Natural killer cell (primary cell): ENCODE measurements at regions not wholly inside any gene's neighbourhood (a gene's known extent, or its start where the extent isn't known, plus 50 kb on each side); places are given as distances from the start of the nearest gene placed in this dataset.

Experiments
- ATAC-seq, 3 donors: fragments of 150-1000 bp in 2 of 3; fragments of 200-7000 bp in 1 of 3; cut with Tn5 transposase; 1 replicate in 1 of 3; 2 replicates in 2 of 3; pipeline ENCODE4 v1.10.0; 2021; ENCODE audit warnings: mild to moderate bottlenecking in 2 of 3, moderate library complexity in 2 of 3
- DNase-seq, 2 donors: peaks; one replicate each; pipeline versions ENCODE4 v3.0.0 to v3.0.0-alpha.2; 2013 to 2021; ENCODE audit warnings: mixed read lengths in 1 of 2
- H3K27ac ChIP-seq: one replicate; pipeline ENCODE4 v1.5.1; 2013; ENCODE audit warnings: mild to moderate bottlenecking, low read length
- H3K27me3 ChIP-seq: one replicate; pipeline ENCODE4 v1.6.1; 2013; ENCODE audit warnings: low read length; ENCODE audit not compliant: control insufficient read depth, insufficient read depth
- H3K36me3 ChIP-seq: one replicate; pipeline ENCODE4 v1.6.1; 2013; ENCODE audit warnings: low read length; ENCODE audit not compliant: control insufficient read depth, insufficient read depth
- H3K4me1 ChIP-seq: one replicate; pipeline ENCODE4 v1.6.1; 2013; ENCODE audit warnings: low read length; ENCODE audit not compliant: control insufficient read depth, insufficient read depth
- H3K4me3 ChIP-seq: one replicate; pipeline ENCODE4 v1.5.1; 2013; ENCODE audit warnings: low read length
- H3K9me3 ChIP-seq: one replicate; pipeline ENCODE4 v1.6.1; 2013; ENCODE audit warnings: low read length; ENCODE audit not compliant: control insufficient read depth, insufficient read depth
- H3K27ac Mint-ChIP-seq, 2 donors: one replicate each; pipeline ENCODE4 v1.8.0; 2022; ENCODE audit warnings: mild to moderate bottlenecking in 2 of 2, mixed read lengths in 2 of 2, moderate library complexity in 1 of 2
- H3K27me3 Mint-ChIP-seq, 2 donors: one replicate each; pipeline ENCODE4 v1.8.0; 2022; ENCODE audit warnings: low read depth in 2 of 2, mixed read lengths in 2 of 2
- H3K36me3 Mint-ChIP-seq: one replicate; pipeline ENCODE4 v1.8.0; 2022; ENCODE audit warnings: mixed read lengths
- H3K4me1 Mint-ChIP-seq, 2 donors: one replicate each; pipeline ENCODE4 v1.8.0; 2022; ENCODE audit warnings: mixed read lengths in 2 of 2
- H3K4me3 Mint-ChIP-seq: one replicate; pipeline ENCODE4 v1.8.0; 2022; ENCODE audit warnings: mild to moderate bottlenecking, moderate library complexity, mixed read lengths
- H3K9me3 Mint-ChIP-seq, 2 donors: one replicate each; pipeline ENCODE4 v1.8.0; 2022; ENCODE audit warnings: mixed read lengths in 2 of 2
- CTCF ChIP-seq: fragments of 200-600 bp; IDR thresholded peaks from one replicate; pipeline ENCODE4 v1.8.0; 2022; ENCODE audit warnings: antibody characterized with exemption
- WGBS: methylation state at CpG from one replicate; pipeline ENCODE4 v1.1.7; 2013; ENCODE audit warnings: missing lambda C conversion rate; ENCODE audit not compliant: insufficient coverage; 5-methylcytosine and 5-hydroxymethylcytosine counted together
- intact Hi-C: fragments of 100-400 bp; cut with micrococcal nuclease; formaldehyde crosslinking; loops from one replicate; pipeline ENCODE4 v1.14.2; 2022

GRCh38 chr1:29514361-29515169, 278.2 kb downstream of the PTPRU start:
- no peaks in the 10 kb centered on the region for H3K4me1 Mint-ChIP-seq
- no peaks in the 10 kb centered on the region for H3K36me3 Mint-ChIP-seq
- intact Hi-C loops = no loop called here
- ATAC-seq (no peak), DNase-seq (no peak)
- H3K4me3 Mint-ChIP-seq = no peak overlapping the region
- peaks cover 13 to 39% of the 10 kb centered on the region in 2 donors for H3K27me3 Mint-ChIP-seq
- no peaks in the 10 kb centered on the region for H3K36me3 ChIP-seq
- no peaks in the 10 kb centered on the region for H3K9me3 ChIP-seq
- no peak overlapping the region for H3K27ac Mint-ChIP-seq
- H3K9me3 Mint-ChIP-seq = no peaks in the 10 kb centered on the region
- H3K4me3 ChIP-seq = no peak overlapping the region
- no peaks in the 10 kb centered on the region for H3K4me1 ChIP-seq
- no peak overlapping the region for H3K27ac ChIP-seq
- WGBS = 86% methylated on average over 18 of the region's 18 CpGs
- TF ChIP-seq CTCF = no peak
- H3K27me3 ChIP-seq = peaks cover 2% of the 10 kb centered on the region

- H3K27me3 ChIP-seq = peaks cover 2% of the 10 kb centered on the region
- no peak overlapping the region for H3K4me3 ChIP-seq
- Mint-ChIP-seq H3K27ac (no peak overlapping the region), H3K36me3 (no peaks in the 10 kb centered on the region), H3K9me3 (no peaks in the 10 kb centered on the region), H3K27me3 (peaks cover 18 to 46% of the 10 kb centered on the region in 2 donors), H3K4me1 (no peaks in the 10 kb centered on the region), H3K4me3 (no peak overlapping the region)
- DNase-seq (no peak), ATAC-seq (no peak)
- no peaks in the 10 kb centered on the region for H3K36me3 ChIP-seq
- WGBS = 66% methylated on average over 5 of the region's 5 CpGs
- no peak overlapping the region for H3K27ac ChIP-seq
- intact Hi-C loops = no loop called here
- H3K4me1 ChIP-seq = no peaks in the 10 kb centered on the region
- H3K9me3 ChIP-seq = no peaks in the 10 kb centered on the region
- TF ChIP-seq CTCF = no peak
Measured at GRCh38 chr1:29513357-29513756, 277.0 kb downstream of the PTPRU start.

GRCh38 chr1:29511436-29511835, 275.1 kb downstream of the PTPRU start:
- Mint-ChIP-seq H3K9me3 (no peaks in the 10 kb centered on the region), H3K4me3 (no peak overlapping the region), H3K27ac (no peak overlapping the region), H3K27me3 (peaks cover 27 to 46% of the 10 kb centered on the region in 2 donors), H3K4me1 (no peaks in the 10 kb centered on the region), H3K36me3 (no peaks in the 10 kb centered on the region)
- Histone ChIP-seq H3K27me3 (peaks cover 2% of the 10 kb centered on the region), H3K9me3 (no peaks in the 10 kb centered on the region), H3K4me1 (no peaks in the 10 kb centered on the region), H3K36me3 (no peaks in the 10 kb centered on the region), H3K4me3 (no peak overlapping the region), H3K27ac (no peak overlapping the region)
- DNase-seq (no peak), ATAC-seq (no peak)
- 76% methylated on average over 5 of the region's 6 CpGs for WGBS
- intact Hi-C loops = no loop called here
- no peak for TF ChIP-seq CTCF
